ENCODE measurements at regions not wholly inside any gene's neighbourhood (a gene's known extent, or its start where the extent isn't known, plus 50 kb on each side); places are given as distances from the start of the nearest gene placed in this dataset.

DNA sequence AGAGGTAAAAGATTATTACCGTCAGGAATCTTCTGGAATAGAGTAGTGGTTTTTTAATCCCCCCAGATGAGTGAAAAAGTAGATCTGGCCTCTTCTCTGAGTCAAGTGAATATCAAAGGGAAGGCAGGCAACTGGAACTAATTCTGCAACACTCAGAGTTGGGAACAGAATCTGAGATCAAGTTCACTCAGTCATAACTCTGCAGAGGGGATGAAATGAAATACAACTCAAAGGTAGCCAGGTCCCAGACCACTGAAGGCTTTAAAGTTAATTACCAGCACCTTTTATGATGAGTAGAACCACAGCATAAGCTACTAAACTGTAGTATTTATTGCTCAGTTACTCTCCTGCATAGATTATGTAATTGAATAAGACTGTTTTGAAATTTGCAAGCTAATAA is 455.6 kb upstream of the AKR1E2 start:
- Histone ChIP-seq H3K23me2 (ENCODE audit: insufficient read length, low read depth, low read length, poor library complexity, severe bottlenecking) (no peaks in the 10 kb centered on the region), H3K56ac (ENCODE audit: insufficient read length, low read depth, low read length) (no peak overlapping the region), H3K79me1 (ENCODE audit: insufficient read depth, low read depth, low read length, poor library complexity, severe bottlenecking) (no peaks in the 10 kb centered on the region), H4K91ac (ENCODE audit: insufficient read length, low read depth, low read length) (no peak overlapping the region), H3K9ac (ENCODE audit: extremely low read depth, insufficient read length, low read length) (no peak overlapping the region), H3K4me2 (ENCODE audit: insufficient read depth, insufficient read length, low read length) (no peak overlapping the region), H3K9me3 (ENCODE audit: control insufficient read depth, low read depth, low read length) (no peaks in the 10 kb centered on the region), H2BK15ac (ENCODE audit: low read depth, low read length) (no peak overlapping the region), H3K23ac (ENCODE audit: insufficient read length, low read depth, low read length) (no peak overlapping the region), H3K4me1 (ENCODE audit: insufficient read depth, low read length) (no peaks in the 10 kb centered on the region), H3K27me3 (ENCODE audit: insufficient read depth, low read length) (no peaks in the 10 kb centered on the region), H2BK12ac (ENCODE audit: insufficient read length, low read depth, low read length) (no peak overlapping the region), H2BK120ac (ENCODE audit: low read depth, low read length, poor library complexity, severe bottlenecking) (no peak overlapping the region), H2BK20ac (ENCODE audit: low read depth, low read length, poor library complexity, severe bottlenecking) (no peak overlapping the region), H4K8ac (replicated peaks; ENCODE audit: insufficient read length, low read depth, low read length) (no peak overlapping the region), H2AK5ac (ENCODE audit: insufficient read length, low read length) (no peak overlapping the region), H4K20me1 (ENCODE audit: control insufficient read depth, insufficient read depth, insufficient read length) (no peaks in the 10 kb centered on the region), H3T11ph (ENCODE audit: low read length) (no peak overlapping the region), H2AFZ (ENCODE audit: low read length) (no peak overlapping the region), H3K27ac (ENCODE audit: insufficient read length, low read depth, low read length) (no peak overlapping the region), H4K5ac (ENCODE audit: insufficient read length, low read depth, low read length) (no peak overlapping the region), H3K4ac (ENCODE audit: low read depth, low read length) (no peak overlapping the region), H3K79me2 (ENCODE audit: insufficient read depth, low read length) (no peaks in the 10 kb centered on the region), H3K18ac (ENCODE audit: insufficient read length, low read depth, low read length) (no peak overlapping the region), H3K14ac (ENCODE audit: insufficient read depth, low read length) (no peak overlapping the region), H2BK5ac (ENCODE audit: insufficient read length, low read length) (no peak overlapping the region)
- H3K27ac Mint-ChIP-seq, result no peak overlapping the region
- H3K36me3 Mint-ChIP-seq (ENCODE audit: insufficient read depth in 1 of 3, low read depth in 3 of 3), result no peaks in the 10 kb centered on the region
- H3K27me3 Mint-ChIP-seq (ENCODE audit: low read depth), result no peaks in the 10 kb centered on the region
- 0 out of 4 replicates have a peak, but pooled peaks cover 0 to 2% of the 10 kb centered on the region in 2 experiments for H3K4me1 Mint-ChIP-seq
- WGBS (ENCODE audit: extremely low coverage, insufficient read length, low lambda C conversion rate), result no CpG with 5 or more reads among the region's 1 CpG
- no peaks in the 10 kb centered on the region for H3K9me3 Mint-ChIP-seq
- TF ChIP-seq, protein P1, sequence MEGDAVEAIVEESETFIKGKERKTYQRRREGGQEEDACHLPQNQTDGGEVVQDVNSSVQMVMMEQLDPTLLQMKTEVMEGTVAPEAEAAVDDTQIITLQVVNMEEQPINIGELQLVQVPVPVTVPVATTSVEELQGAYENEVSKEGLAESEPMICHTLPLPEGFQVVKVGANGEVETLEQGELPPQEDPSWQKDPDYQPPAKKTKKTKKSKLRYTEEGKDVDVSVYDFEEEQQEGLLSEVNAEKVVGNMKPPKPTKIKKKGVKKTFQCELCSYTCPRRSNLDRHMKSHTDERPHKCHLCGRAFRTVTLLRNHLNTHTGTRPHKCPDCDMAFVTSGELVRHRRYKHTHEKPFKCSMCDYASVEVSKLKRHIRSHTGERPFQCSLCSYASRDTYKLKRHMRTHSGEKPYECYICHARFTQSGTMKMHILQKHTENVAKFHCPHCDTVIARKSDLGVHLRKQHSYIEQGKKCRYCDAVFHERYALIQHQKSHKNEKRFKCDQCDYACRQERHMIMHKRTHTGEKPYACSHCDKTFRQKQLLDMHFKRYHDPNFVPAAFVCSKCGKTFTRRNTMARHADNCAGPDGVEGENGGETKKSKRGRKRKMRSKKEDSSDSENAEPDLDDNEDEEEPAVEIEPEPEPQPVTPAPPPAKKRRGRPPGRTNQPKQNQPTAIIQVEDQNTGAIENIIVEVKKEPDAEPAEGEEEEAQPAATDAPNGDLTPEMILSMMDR (conservative IDR thresholded peaks at IDR 0.05), result no peak
- H3K4me3 Mint-ChIP-seq, result no peak overlapping the region
- DNase-seq, result no peak
